ENCODE measurements at regions not wholly inside any gene's neighbourhood (a gene's known extent, or its start where the extent isn't known, plus 50 kb on each side); places are given as distances from the start of the nearest gene placed in this dataset.

DNA sequence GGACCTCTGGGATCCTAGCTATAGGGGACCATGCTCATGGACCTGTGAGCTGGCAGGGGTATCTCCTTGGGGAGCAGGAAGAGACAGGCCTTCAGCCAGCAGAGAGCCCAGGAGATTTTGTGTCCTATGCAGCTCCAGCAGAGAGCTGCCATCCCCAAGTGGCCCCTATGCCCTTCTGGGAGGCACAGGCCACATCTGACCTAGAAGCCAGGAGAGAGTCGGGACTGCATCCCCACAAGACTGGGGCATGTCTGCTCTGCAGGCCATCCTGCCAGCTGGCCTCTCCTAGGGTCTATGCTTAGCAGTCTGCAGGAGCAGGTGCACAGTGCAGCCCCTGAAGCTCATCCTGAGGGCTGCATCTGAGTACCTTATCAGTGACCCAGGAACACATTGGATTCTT, 279.5 kb downstream of the KIF2B start:
- DNase-seq (ENCODE audit: insufficient read length) = no peak
- FAIRE-seq = no peak
- TF ChIP-seq TAF1 (IDR thresholded peaks at IDR 0.05; ENCODE audit: borderline replicate concordance, low read depth, low read length) = no peak
- no peak for TF ChIP-seq POLR2AphosphoS5 (IDR thresholded peaks at IDR 0.05; ENCODE audit: low read depth, low read length)
- no peak for TF ChIP-seq POLR2A (IDR thresholded peaks at IDR 0.05; ENCODE audit: low read depth, low read length)

DNA sequence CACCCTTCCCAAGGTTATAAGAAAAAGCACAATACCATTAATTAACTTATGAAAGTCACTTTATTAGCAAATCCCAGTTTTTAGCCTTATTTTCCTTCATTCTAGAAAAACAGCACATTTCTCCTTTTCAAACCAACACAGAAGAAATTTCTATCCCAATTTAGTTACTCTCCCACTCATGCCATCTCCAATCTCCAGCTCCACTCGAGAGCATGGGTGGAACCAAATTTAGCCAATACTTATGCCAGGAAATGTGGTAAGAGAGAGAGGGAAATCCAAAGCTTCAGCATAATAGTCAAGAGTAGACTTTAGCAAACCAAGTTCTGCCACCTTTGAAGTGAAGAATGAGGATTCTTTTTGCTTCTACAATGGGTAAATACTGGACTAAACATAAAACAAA, 288.8 kb downstream of the KIF2B start:
- no peak for TF ChIP-seq POLR2A (IDR thresholded peaks at IDR 0.05; ENCODE audit: low read depth, low read length)
- FAIRE-seq (no peak), DNase-seq (ENCODE audit: insufficient read length) (no peak)

DNA sequence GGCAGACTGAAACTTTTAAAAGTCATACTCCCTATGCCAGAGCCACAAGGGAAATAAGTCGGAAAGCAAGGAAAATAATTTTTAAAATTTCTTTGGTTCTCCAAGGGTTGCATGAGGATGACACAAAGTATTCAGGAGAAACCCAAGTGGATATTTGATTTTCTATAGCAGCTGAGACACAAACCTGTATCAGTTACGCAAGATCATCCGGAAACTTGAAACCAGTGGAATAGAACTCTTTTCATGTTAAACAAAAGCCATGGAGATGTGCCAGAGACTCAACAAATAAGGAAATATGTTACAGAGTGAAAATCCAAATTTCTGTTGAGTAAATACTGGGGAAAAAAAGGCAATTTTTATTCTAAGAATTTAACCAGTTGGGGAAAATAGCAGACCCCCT, 294.7 kb downstream of the KIF2B start:
- no peak for DNase-seq (ENCODE audit: insufficient read length)
- no peak for FAIRE-seq
- no peak for TF ChIP-seq POLR2A (IDR thresholded peaks at IDR 0.05; ENCODE audit: low read depth, low read length)

DNA sequence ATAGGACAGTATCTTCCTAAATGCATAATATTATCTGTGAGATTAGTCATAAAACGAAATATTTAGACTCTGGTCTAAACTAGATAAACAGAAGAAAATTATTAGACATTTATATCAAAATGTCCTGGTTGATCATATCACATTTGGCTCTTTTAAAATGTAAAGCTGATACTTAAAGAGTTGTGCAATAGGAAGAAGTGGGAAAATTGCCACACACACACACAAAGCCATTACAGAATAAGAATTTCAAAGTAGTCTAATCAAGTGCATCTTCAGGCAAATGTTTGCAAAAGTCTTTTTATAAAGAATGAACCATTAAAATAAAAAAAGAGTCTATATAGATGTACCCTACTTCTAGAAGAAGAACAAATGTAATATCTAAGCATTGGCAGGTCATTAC, 301.7 kb downstream of the KIF2B start:
- TF ChIP-seq POLR2A (IDR thresholded peaks at IDR 0.05; ENCODE audit: low read depth, low read length) = no peak
- TF ChIP-seq TAF1 (IDR thresholded peaks at IDR 0.05; ENCODE audit: borderline replicate concordance, low read depth, low read length) = no peak
- no peak for TF ChIP-seq POLR2AphosphoS5 (IDR thresholded peaks at IDR 0.05; ENCODE audit: low read depth, low read length)
- no peak for DNase-seq (ENCODE audit: insufficient read length)
- no peak for FAIRE-seq

DNA sequence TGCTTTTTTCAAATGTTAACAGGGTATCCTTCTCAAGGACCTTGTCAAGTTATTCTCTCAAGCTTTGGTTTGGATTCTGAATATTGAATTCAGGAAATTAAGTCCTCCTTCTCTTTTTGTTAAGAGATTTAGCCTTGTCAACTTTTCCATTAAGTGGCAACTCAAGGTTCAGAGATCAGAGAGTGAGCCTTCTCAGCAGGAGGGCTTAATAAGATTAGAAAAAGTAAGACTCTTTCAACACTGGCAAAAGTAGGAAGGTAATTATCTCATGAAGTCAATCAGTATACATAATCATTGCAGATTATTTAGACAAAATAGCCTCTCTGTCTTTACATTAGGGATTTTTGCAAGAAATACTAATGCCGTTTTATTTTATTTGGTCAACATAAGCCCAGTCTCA, 330.7 kb downstream of the KIF2B start:
- no peak for TF ChIP-seq POLR2A (IDR thresholded peaks at IDR 0.05; ENCODE audit: low read depth, low read length)
- TF ChIP-seq POLR2AphosphoS5 (IDR thresholded peaks at IDR 0.05; ENCODE audit: low read depth, low read length) = no peak
- no peak for TF ChIP-seq TAF1 (IDR thresholded peaks at IDR 0.05; ENCODE audit: borderline replicate concordance, low read depth, low read length)
- no peak for FAIRE-seq

DNA sequence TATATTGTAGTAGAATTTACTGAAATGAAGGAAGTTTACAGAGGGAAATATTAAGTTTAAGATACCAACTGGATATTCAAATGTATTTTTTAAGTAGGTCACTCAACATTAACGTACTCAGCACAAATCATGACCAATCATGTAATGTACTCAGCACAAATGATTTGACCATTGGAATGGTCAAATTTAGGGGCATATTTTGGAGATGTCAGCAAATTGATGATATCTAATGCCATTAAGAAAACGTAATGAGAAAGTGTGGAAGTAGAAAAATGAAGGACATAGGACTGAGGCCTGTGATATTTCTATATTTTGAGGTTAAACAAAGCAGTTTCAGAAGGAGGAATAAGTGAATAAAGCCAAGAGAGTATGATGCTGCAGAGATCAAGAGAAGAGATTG, 334.8 kb downstream of the KIF2B start:
- TF ChIP-seq TAF1 (IDR thresholded peaks at IDR 0.05; ENCODE audit: borderline replicate concordance, low read depth, low read length) (no peak), POLR2A (IDR thresholded peaks at IDR 0.05; ENCODE audit: low read depth, low read length) (no peak), POLR2AphosphoS5 (IDR thresholded peaks at IDR 0.05; ENCODE audit: low read depth, low read length) (no peak)
- DNase-seq (ENCODE audit: insufficient read length) = no peak
- no peak for FAIRE-seq

More for the DNA sequence above, 330.7 kb downstream of the KIF2B start:
- DNase-seq (ENCODE audit: insufficient read length) = no peak

DNA sequence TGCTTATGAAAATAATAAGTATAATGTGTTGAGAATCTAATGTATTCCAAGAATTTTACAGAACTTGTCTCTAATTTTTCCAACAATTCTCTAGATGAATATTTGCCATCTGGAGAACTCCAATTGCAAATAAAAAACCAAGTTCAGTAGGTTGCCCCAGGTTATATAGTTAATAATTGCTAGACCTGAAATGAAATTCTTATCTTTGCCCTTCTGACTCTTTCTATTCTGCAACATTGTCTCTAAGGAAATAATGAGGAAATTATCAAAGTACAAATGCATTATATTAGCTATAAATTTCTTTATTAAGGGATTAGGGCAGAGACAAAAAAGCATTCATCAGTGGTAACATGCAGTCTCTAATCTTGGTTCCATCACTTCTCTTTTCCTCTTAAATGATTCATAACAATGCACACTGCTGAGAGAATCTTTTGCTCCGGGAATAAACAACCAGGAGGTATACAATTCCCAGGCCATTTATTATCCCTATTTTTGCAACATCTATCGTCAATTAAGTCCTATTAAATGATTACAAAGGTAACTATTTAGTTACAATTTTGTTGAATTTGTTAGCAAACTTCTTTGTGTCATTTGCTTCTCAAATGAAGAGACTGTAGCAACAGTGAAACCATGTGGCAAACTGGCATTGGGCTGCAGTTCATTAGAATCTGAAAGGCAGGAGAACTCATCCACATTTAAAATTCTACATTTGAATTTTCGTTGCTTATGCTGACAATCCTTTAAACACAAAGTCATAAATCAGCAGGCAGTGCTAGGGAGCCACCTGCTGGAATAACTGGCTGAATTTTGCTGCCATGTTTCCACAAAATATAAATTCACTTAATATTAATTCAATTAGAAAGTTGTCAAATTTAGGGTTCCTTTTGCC, 349.6 kb downstream of the KIF2B start:
- FAIRE-seq = no peak
- DNase-seq (ENCODE audit: insufficient read length) = no peak
- TF ChIP-seq TAF1 (IDR thresholded peaks at IDR 0.05; ENCODE audit: borderline replicate concordance, low read depth, low read length) = no peak
- no peak for TF ChIP-seq POLR2AphosphoS5 (IDR thresholded peaks at IDR 0.05; ENCODE audit: low read depth, low read length)
- TF ChIP-seq POLR2A (IDR thresholded peaks at IDR 0.05; ENCODE audit: low read depth, low read length) = no peak

DNA sequence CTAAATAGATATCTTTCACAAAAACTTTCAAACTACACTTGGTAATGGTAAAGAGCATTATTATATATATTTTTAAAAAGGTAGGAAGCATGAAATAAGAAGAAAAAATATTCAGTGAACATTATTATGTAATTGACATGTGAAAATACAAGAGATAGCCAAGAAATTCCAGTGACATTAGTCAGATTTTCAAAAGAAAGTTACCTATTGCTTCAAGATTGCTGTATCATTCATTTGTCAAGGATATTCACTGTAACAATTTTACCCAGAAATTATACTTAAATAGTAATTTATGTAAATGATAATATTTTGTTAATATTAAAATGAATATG, 350.2 kb downstream of the KIF2B start:
- DNase-seq (ENCODE audit: insufficient read length) (no peak), FAIRE-seq (no peak)
- no peak for TF ChIP-seq POLR2A (IDR thresholded peaks at IDR 0.05; ENCODE audit: low read depth, low read length)
- TF ChIP-seq POLR2AphosphoS5 (IDR thresholded peaks at IDR 0.05; ENCODE audit: low read depth, low read length) = no peak
- no peak for TF ChIP-seq TAF1 (IDR thresholded peaks at IDR 0.05; ENCODE audit: borderline replicate concordance, low read depth, low read length)

DNA sequence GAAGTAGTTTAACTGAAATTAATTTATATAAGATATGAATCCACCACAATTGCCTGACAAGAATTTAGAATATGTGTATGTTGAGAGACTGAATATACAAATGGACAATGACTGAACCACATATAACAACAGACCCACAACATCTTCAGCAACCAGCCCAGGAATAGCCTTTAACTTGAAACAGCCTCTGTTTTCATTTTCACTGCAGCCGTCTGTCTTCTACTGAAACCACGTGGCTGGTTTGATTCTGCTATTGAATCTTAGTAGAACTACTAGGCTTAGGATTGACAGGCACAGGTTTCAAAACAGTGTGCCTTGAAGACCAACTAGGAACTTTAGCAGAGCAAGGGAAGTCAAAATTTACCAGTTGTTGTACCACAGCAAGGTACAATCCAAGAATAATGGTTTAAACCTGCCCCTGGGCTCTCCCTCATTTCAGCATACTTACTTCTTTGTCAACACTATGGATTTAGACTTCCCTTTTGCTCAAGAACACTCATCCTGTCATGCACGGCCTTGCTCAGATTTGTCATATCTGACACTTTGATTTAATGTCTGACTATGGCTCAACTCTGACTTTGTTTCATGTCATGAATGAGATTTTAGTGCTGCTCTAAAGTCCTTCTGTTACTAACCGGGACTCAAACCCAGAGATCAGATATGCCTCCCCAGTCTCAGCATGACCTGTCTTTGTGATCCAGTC, 355.0 kb downstream of the KIF2B start:
- DNase-seq (ENCODE audit: insufficient read length) = no peak
- no peak for TF ChIP-seq POLR2AphosphoS5 (IDR thresholded peaks at IDR 0.05; ENCODE audit: low read depth, low read length)
- no peak for TF ChIP-seq TAF1 (IDR thresholded peaks at IDR 0.05; ENCODE audit: borderline replicate concordance, low read depth, low read length)
- TF ChIP-seq POLR2A (IDR thresholded peaks at IDR 0.05; ENCODE audit: low read depth, low read length) = no peak
- no peak for FAIRE-seq

DNA sequence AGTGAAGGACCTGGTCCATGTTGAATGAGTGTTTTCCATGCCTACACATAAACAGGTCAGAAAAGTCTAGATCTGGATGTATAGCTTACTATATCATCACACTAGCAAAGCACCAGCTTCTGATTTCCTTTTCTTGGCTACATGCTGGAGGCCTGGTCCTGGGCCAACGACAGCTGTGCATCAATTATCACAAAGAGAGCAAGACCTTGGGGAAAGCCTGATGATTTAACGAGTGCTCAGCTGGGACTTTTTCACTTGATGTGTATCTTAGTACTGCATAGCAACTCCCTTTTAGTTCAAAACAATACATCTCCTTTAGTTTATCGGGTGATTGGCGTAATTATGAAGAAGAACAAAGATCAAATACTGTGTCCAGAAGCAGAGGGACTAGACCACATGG, 358.2 kb downstream of the KIF2B start:
- DNase-seq (ENCODE audit: insufficient read length) (no peak), FAIRE-seq (no peak)
- no peak for TF ChIP-seq TAF1 (IDR thresholded peaks at IDR 0.05; ENCODE audit: borderline replicate concordance, low read depth, low read length)
- no peak for TF ChIP-seq POLR2AphosphoS5 (IDR thresholded peaks at IDR 0.05; ENCODE audit: low read depth, low read length)
- no peak for TF ChIP-seq POLR2A (IDR thresholded peaks at IDR 0.05; ENCODE audit: low read depth, low read length)

DNA sequence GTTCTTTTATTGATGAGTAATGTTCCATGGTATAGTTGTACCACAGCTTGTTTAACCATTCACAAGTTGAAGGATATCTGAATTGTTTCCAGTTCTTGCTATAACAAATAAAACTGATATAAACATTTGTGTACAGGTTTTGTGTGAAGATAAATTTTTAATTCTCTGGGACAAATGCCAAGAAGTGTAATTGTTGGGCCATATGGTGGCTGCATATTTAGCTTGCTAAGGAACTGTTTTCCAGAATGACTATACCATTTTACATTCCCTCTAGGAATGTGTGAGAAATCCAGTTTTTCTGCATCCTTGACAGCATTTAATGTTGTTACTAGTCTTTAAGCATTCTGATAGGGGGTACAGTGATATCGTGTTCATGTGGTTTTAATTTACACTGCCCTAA, 368.5 kb downstream of the KIF2B start:
- TF ChIP-seq POLR2A (IDR thresholded peaks at IDR 0.05; ENCODE audit: low read depth, low read length) (no peak), POLR2AphosphoS5 (IDR thresholded peaks at IDR 0.05; ENCODE audit: low read depth, low read length) (no peak), TAF1 (IDR thresholded peaks at IDR 0.05; ENCODE audit: borderline replicate concordance, low read depth, low read length) (no peak)
- FAIRE-seq (no peak), DNase-seq (ENCODE audit: insufficient read length) (no peak)

DNA sequence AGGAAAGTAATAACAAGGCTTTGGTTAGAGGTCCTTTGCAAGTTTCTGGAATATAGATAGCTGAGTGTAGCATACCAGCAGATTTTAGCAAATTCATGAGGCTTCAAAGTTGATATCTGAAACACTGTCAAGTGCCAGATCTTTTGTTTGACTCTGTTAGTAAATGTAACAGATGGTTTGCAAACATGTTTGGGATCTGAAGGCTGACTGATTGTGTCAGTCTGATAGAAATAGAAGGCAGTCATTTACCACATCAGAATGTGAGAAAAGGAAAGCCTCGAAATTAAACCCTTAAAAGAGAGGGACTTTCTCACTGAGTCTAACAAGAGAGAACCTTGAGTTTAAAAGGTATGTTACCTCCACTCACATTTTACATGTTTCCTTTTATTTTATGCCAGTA, 371.5 kb downstream of the KIF2B start:
- FAIRE-seq (no peak), DNase-seq (ENCODE audit: insufficient read length) (no peak)
- no peak for TF ChIP-seq TAF1 (IDR thresholded peaks at IDR 0.05; ENCODE audit: borderline replicate concordance, low read depth, low read length)
- no peak for TF ChIP-seq POLR2A (IDR thresholded peaks at IDR 0.05; ENCODE audit: low read depth, low read length)
- TF ChIP-seq POLR2AphosphoS5 (IDR thresholded peaks at IDR 0.05; ENCODE audit: low read depth, low read length) = no peak

All from GM12892 (cell line).